K562 (cell line): ENCODE measurements at regions not wholly inside any gene's neighbourhood (a gene's known extent, or its start where the extent isn't known, plus 50 kb on each side); places are given as distances from the start of the nearest gene placed in this dataset.

Experiments used
- ATAC-seq: fragments of 200-7000 bp; cut with Tn5 transposase; 3 replicates; pipeline ENCODE4 v1.9.1; 2020; ENCODE audit warnings: moderate library complexity
- BruUV-seq: library from RNA; stranded (reverse); fragments of 400-500 nt; replicated peaks from 2 replicates; lab custom pipeline; 2021; lab: Mats Ljungman, UMichigan
- CTCF ChIA-PET: fragments of 300-600 bp; formaldehyde crosslinking; extraction: SDS; loops from one replicate; lab custom pipeline; 2021; ENCODE audit warnings: low intra/inter-chr PET ratio; lab: Yijun Ruan, JAX
- POLR2A ChIA-PET: fragments of 300-600, 350-650 bp; sonication (Branson Sonifier 250); formaldehyde crosslinking; extraction: SDS; loops from one replicate; lab custom pipeline; 2021; ENCODE audit warnings: antibody characterized with exemption, inconsistent platforms; lab: Yijun Ruan, JAX
- DNase-seq, 4 experiments: peaks; one replicate each; pipeline versions ENCODE4 v3.0.0 to v3.0.0-alpha.2; 2011 to 2018; ENCODE audit warnings: low spot score in 3 of 4, mixed read lengths in 3 of 4; ENCODE audit errors: extremely low read depth in 1 of 4
- FAIRE-seq: peaks from 2 replicates; lab custom pipeline; 2011; peaks lifted over from hg19 to GRCh38; lab: Jason Lieb, UNC
- H2AFZ ChIP-seq: 2 replicates; pipeline ENCODE4 v1.6.0; 2011; ENCODE audit warnings: low read depth, low read length, control low read depth, inconsistent platforms
- H3K27ac ChIP-seq: fragments of 200-600 bp; 3 replicates; pipeline ENCODE4 v1.8.0; 2011; ENCODE audit warnings: low read depth, mild to moderate bottlenecking, control low read depth, inconsistent platforms, low read length, moderate library complexity, mixed read lengths; ENCODE audit errors: extremely low read depth
- H3K27me3 ChIP-seq, 2 experiments: fragments of 300-600 bp in 1 of 2; 2 replicates in 1 of 2; 3 replicates in 1 of 2; pipeline versions ENCODE4 v1.6.0 to v1.8.0; 2011; ENCODE audit warnings: inconsistent platforms in 2 of 2, low read length in 2 of 2, mild to moderate bottlenecking in 1 of 2, mixed read lengths in 1 of 2, moderate library complexity in 1 of 2; ENCODE audit not compliant: control insufficient read depth in 2 of 2, insufficient read depth in 2 of 2
- H3K36me3 ChIP-seq: fragments of 300-600 bp; 3 replicates; pipeline ENCODE4 v1.8.0; 2011; ENCODE audit warnings: mild to moderate bottlenecking, low read length, inconsistent platforms; ENCODE audit not compliant: control insufficient read depth, insufficient read depth
- H3K4me1 ChIP-seq, 2 experiments: fragments of 200-600 bp in 1 of 2; replicated peaks in 1 of 2; 2 replicates in 1 of 2; 3 replicates in 1 of 2; pipeline versions ENCODE4 v1.5.1 to v1.8.0; 2011; ENCODE audit warnings: inconsistent platforms in 2 of 2, low read length in 2 of 2, mild to moderate bottlenecking in 1 of 2, mixed read lengths in 1 of 2, moderate library complexity in 1 of 2; ENCODE audit not compliant: control insufficient read depth in 2 of 2, insufficient read depth in 2 of 2
- H3K4me2 ChIP-seq: 2 replicates; pipeline ENCODE4 v1.6.1; 2011; ENCODE audit warnings: low read length, control low read depth, inconsistent platforms, mixed read lengths; ENCODE audit not compliant: insufficient read depth
- H3K4me3 ChIP-seq: fragments of 200-600 bp; sonication (generic), shearing (Covaris generic); 2 replicates; pipeline ENCODE4 v1.5.1; 2016; ENCODE audit warnings: control low read depth, inconsistent platforms
- H3K79me2 ChIP-seq: fragments of 200-600 bp; 3 replicates; pipeline ENCODE4 v1.8.0; 2011; ENCODE audit warnings: low read length, inconsistent platforms; ENCODE audit not compliant: control insufficient read depth, insufficient read depth
- H3K9ac ChIP-seq, 2 experiments: 2 replicates each; pipeline versions ENCODE4 v1.6.0 to v1.6.1; 2011; ENCODE audit warnings: low read depth in 2 of 2, low read length in 2 of 2, control low read depth in 1 of 2, inconsistent platforms in 1 of 2, mild to moderate bottlenecking in 1 of 2, mixed read lengths in 1 of 2; ENCODE audit not compliant: insufficient read depth in 1 of 2
- H3K9me1 ChIP-seq: one replicate; pipeline ENCODE4 v1.6.0; 2011; ENCODE audit warnings: inconsistent platforms, mild to moderate bottlenecking, low read length, moderate library complexity; ENCODE audit not compliant: control insufficient read depth, insufficient read depth
- H3K9me3 ChIP-seq: replicated peaks from 2 replicates; pipeline ENCODE4 v1.5.1; 2011; ENCODE audit warnings: low read depth, low read length, inconsistent platforms; ENCODE audit not compliant: control insufficient read depth, insufficient read depth
- H4K20me1 ChIP-seq: replicated peaks from 2 replicates; pipeline ENCODE4 v1.6.1; 2011; ENCODE audit warnings: low read length, inconsistent platforms, mixed read lengths; ENCODE audit not compliant: control insufficient read depth, insufficient read depth
- ARID4B ChIP-seq: sonication (generic); formaldehyde crosslinking; IDR thresholded peaks from 2 replicates; pipeline ENCODE4 v1.8.0; 2022; ENCODE audit warnings: mild to moderate bottlenecking, missing genetic modification reagents
- BMI1 ChIP-seq: fragments of 150-350 bp; IDR thresholded peaks from 2 replicates; pipeline ENCODE4 v1.6.1; 2014; ENCODE audit warnings: low read length
- ESRRB ChIP-seq: fragments of 250-450 bp; sonication (Bioruptor Pico); IDR thresholded peaks from 2 replicates; pipeline ENCODE4 v1.5.0; 2020; ENCODE audit warnings: mild to moderate bottlenecking, moderate library complexity, borderline replicate concordance
- RBM22 ChIP-seq: fragments of 200-400 bp; formaldehyde crosslinking; IDR thresholded peaks from 2 replicates; pipeline ENCODE4 v1.6.1; 2018; ENCODE audit warnings: low read length, low read depth; ENCODE audit not compliant: poor library complexity, severe bottlenecking
- TAF1 ChIP-seq: IDR thresholded peaks from 2 replicates; pipeline ENCODE4 v1.6.1; 2011; ENCODE audit warnings: mild to moderate bottlenecking, low read length, moderate library complexity; ENCODE audit not compliant: insufficient read depth, control insufficient read depth, severe bottlenecking; ENCODE audit errors: extremely low read depth
- ZNF589 ChIP-seq: fragments of 200-800 bp; sonication (Bioruptor generic); IDR thresholded peaks from 2 replicates; pipeline ENCODE4 v1.6.1; 2016; ENCODE audit warnings: low read depth, missing genetic modification characterization, missing compliant biosample characterization
- WGBS: fragments of 100-300 bp; shearing (Covaris generic); methylation state at CpG from one replicate; pipeline ENCODE4 v1.1.6; 2016; ENCODE audit warnings: low coverage, mixed read lengths; ENCODE audit not compliant: insufficient coverage; ENCODE audit errors: missing lambda C conversion rate; 5-methylcytosine and 5-hydroxymethylcytosine counted together
- in situ Hi-C: fragments of 300-500 bp; cut with MboI; formaldehyde crosslinking; loops from 4 replicates; pipeline ENCODE4 v1.15.0; 2018; ENCODE audit warnings: inconsistent platforms, mixed read lengths
- intact Hi-C: fragments of 100-400 bp; cut with micrococcal nuclease; formaldehyde crosslinking; loops from 2 replicates; pipeline ENCODE4 v1.14.2; 2022

GRCh38 chr13:58838615-58839014, 1207.1 kb downstream of the PCDH17 start:
- intact Hi-C loops: no loop called here
- Histone ChIP-seq H3K27ac (no peak overlapping the region), H2AFZ (no peak overlapping the region), H3K36me3 (no peaks in the 10 kb centered on the region), H3K4me2 (no peak overlapping the region), H3K27me3 (no peaks in the 10 kb centered on the region), H4K20me1 (no peaks in the 10 kb centered on the region), H3K4me3 (no peak overlapping the region), H3K4me1 (no peaks in the 10 kb centered on the region), H3K9ac (no peak overlapping the region), H3K9me3 (no peaks in the 10 kb centered on the region), H3K79me2 (no peaks in the 10 kb centered on the region), H3K9me1 (no peaks in the 10 kb centered on the region)
- BruUV-seq: no TSS peak
- ChIA-PET POLR2A (no interaction called here), CTCF (no interaction called here)
- DNase-seq: no peak
- in situ Hi-C loops: no loop called here
- 22% methylated on average over 1 of the region's 1 CpG for WGBS
- FAIRE-seq: no peak
- TF ChIP-seq ZNF589 (CRISPR knock-in tag) (no peak), ESRRB (CRISPR knock-in tag) (no peak), RBM22 (no peak), ARID4B (CRISPR knock-in tag) (no peak), BMI1 (no peak), TAF1 (no peak)
- ATAC-seq: no peak
